GM23248 (cell line): ENCODE measurements at regions not wholly inside any gene's neighbourhood (a gene's known extent, or its start where the extent isn't known, plus 50 kb on each side); places are given as distances from the start of the nearest gene placed in this dataset.

Experiments
- EZH2 ChIP-seq: fragments of 200-600 bp; sonication (generic); IDR thresholded peaks from 2 replicates; pipeline ENCODE4 v1.6.1; 2018; ENCODE audit warnings: antibody characterized with exemption, mild to moderate bottlenecking; ENCODE audit not compliant: insufficient read depth, poor library complexity, severe bottlenecking
- EZH2phosphoT487 ChIP-seq: fragments of 200-600 bp; sonication (generic); IDR thresholded peaks from 2 replicates; pipeline ENCODE4 v1.6.1; 2018; ENCODE audit warnings: antibody characterized with exemption, moderate library complexity, mild to moderate bottlenecking, low read depth; ENCODE audit not compliant: insufficient read depth

- TF ChIP-seq EZH2phosphoT487: no peak
- TF ChIP-seq EZH2: no peak
These were observed 591.2 kb downstream of the ZNF674 start for GRCh38 chrX:45954026-45954425.
